Renal pelvis (tissue), 1 donor: ENCODE measurements at regions not wholly inside any gene's neighbourhood (a gene's known extent, or its start where the extent isn't known, plus 50 kb on each side); places are given as distances from the start of the nearest gene placed in this dataset.

Source experiments
- DNase-seq: peaks from one replicate; pipeline ENCODE4 v3.0.0-alpha.2; 2013

DNA sequence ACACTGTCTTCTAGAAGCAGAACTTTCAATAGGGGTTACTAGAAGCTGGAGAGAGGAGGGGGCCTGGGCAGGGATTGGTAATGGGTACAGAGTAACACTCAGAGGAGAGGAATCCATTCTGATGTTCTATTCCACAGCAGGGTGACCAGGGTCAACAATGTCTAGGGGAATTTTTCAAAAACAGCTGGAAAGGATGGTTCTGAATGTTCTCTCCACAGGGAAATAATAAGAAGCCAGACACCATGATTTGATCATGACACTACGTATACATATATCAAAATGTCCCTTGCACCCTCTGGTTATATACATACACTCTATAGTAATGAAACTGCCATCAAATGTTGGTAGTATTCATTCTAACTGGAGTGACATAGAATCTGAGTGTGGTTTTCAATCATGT is 111.2 kb upstream of the TOP3B start:
- DNase-seq = no peak

DNA sequence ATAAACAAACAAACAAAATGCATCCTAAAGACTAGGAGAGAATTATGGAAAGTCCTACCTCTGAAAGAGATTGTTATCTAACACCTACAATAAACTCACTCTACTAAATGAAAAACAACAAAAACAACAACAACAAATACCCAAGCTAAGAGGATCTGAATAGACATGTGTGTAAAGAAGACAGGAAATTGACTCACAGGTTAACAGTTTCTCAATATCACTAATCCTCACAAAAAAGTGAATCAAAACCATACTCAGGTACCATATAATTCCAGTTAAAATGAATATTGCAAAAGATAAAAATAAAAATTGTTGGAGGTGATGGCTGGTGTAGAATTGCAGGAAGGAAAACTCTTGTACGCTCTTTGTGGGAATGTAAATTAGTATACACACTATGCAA is 110.4 kb upstream of the TOP3B start:
- no peak for DNase-seq

DNA sequence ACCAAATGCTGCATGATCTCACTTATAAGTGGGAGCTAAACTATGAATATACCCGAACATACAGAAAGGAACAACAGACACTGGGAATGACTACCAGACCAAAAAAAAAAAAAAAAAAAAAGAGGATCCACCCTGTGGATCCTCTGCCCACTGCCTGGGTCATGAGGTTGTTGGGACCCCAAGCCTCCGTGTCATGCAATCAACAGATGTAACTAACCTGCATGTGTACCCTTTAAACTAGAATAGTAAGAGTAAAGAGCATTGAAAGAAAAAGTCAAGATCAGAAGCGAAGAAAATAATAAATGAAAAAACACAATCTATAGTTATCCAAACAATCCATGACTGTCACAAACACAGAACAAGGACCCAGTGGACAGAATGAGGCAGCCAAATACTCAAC is 109.5 kb upstream of the TOP3B start:
- no peak for DNase-seq

DNA sequence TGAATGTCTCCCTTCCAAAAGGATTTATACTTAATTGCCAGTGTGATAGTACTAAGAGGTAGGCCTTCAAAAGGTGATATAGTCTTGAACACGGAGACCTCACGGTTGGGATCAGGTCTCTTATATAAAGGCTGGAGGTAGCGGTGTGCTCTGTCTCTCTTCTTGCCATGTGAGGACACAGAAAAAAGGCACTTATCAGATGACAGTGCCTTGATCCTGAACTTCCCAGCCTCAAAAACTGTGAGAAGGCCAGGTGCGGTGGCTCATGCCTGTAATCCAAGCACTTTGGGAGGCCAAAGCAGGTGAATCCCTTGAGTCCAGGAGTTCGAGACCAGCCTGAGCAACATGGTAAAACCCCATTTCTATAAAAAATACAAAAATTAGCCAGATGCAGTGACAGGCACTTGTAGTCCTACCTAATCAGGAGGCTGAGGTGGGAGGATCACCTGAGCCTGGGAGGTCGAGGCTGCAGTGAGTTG is 108.9 kb upstream of the TOP3B start:
- DNase-seq = no peak

DNA sequence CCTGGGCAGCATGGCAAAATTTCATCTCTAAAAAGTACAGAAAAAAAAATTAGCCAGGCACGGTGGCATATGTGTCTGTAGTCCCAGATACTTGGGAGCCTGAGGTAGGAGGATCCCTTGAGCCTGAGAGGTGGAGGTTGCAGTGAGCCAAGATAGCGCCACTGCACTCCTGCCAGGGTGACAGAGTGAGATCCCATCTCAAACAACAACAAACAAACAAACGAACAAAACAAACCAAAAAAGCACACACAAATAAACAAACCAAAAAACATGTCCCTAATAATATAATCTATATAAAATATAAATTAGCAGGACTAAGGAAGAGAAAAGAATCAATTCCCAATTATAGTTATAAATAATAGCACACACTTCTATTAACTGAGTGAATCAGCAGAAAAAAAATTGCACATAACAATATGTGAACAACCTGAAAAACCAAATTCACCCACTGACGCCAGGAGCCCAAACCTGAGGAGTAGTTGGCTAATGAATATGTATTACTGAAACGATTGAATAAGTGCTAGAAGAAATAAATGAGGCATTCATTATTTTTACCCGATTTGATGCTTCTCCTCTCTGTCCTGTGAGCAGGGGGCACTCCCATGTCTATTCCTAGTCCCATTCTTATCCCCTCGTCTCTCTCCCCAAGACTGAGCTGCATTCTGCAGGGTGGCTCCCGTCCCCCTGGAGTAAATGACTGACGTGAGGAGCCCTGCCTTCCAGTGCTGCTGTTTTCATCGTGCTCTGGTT is 108.2 kb upstream of the TOP3B start:
- DNase-seq = no peak

DNA sequence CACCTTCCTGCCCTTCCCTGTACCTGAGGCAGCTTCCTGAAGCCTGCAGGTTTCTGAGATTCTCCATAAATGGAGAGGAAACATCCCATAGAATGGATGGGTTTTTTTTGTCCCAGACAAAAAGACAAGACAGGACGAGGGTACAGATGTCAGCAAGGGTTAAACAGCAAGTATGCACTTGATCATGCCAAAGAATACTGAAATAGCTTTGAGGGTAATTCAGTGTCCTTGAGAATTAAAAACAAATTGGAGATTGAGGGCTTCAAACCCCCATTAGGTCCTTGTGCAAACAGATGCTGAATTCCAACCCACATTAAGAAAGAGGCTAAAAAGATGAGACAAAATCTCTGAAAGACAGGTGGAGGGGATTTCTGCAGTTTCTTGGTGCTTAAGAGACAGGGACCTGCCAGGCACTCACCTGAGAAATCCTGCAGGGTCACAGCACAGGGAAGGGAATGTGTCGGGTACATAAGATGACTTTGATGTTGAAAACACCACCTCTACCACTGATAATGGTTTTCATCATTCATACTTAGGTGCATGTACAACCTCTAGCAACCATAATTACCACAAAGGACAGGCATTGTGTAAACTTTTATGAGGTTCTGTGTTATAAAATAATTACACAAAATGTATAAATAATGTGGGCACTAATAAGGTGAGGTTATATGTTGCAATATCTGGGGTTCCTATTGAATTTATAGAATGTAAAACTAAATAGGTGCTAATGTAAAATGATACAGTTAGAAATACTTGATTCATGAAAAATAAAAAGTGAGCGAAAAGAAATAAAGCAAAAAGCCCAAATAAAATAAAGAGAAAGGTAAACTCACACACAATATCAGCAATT is 107.1 kb upstream of the TOP3B start:
- DNase-seq = no peak

DNA sequence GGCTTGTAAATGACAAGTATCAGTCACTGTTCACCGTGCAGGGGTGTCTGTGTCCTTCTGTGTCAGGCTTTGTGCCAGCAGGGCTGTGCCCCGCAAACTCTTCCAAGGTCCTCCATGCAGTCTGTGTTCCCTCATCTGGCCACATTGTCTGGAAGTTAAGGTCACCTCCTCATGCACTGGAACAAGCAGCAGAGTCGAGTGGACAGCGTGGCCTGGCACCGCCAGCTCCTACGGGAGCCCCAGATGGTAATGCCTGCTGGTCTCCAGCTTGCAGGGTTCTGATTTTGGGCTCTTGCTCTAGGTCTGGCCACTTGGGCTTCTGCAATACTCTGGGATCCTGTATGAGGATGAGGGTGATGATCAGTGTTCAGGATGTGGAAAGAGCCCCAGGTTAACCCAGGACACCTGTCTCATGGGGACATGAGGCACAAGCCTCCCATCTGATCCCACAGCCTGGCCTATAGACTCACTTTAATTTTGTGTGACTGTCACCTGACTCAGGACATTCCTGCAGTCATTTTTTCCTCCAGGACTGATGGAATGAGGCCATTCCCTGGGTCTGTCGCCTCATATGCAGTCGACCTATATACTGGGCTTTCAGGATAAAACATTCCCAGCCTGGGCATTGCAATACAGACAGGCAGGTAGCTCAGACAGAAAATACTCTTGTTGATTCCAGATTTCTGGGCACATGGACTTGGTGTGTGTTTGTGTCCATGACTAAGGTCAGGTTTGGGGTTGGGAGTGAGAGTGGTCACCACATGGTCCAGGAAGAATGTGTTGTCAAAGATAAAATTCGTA is 106.3 kb upstream of the TOP3B start:
- no peak for DNase-seq

DNA sequence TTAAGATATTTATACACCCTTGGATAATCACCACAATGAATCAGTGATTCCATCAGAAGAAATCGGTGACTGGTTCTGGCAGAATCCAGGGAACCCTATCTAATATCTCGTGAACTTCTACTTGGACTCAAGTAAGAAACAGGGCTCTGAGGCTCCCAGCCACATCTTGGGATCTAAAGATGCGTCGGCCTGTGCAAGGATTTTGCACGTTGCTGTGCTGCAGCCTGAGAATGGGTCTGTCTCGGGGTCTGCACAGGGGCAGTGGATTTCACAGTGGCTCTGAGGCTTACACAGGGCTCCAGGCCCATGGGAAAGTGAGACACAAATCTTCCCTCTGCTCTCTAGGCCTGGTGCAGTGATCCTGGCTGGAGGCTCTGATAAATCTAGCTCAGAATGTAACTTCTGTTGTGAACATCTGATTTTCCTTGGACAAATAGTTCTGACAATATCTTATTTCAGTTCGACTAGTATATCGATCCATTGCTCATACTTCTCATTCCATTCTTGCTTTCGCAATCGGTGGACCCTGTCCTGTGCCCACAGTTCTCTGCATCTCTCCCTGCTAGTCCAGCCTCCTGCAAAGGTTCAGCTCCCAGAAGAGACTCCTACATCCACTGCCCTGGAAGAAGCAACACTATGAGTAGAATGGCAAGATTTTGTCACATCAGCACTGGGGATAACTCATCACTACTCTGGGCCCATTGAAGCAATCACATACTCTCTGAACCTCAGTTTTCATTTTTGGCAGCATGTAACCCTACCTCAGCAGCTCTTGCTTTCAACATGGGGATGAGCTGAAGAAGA is 105.5 kb upstream of the TOP3B start:
- DNase-seq = no peak

DNA sequence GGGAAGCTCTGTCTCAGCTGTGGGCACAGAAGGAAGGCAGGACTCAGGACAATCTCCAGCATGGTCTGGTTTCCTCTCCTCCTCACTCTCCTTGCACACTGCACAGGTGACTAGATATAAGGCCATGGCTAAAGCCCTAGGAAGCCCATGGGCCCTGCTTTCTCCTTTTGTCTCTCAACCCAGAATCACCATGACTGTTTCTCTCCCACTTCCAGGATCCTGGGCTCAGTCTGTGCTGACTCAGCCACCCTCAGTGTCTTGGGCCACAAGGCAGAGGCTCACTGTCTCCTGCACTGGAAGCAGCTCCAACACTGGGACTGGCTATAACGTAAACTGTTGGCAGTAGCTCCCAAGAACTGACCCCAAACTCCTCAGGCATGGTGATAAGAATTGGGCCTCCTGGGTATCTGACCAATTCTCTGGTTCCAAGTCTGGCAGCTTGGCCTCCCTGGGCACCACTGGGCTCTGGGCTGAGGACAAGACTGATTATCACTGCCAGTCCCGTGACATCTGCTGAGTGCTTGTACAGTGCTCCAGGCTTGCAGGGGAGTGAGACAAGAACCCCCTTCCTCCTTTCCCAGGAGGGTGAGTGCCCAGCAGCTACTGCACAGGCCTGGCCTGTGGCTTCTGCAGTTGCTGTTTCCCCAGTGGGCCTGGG is 104.0 kb upstream of the TOP3B start:
- no peak for DNase-seq

DNA sequence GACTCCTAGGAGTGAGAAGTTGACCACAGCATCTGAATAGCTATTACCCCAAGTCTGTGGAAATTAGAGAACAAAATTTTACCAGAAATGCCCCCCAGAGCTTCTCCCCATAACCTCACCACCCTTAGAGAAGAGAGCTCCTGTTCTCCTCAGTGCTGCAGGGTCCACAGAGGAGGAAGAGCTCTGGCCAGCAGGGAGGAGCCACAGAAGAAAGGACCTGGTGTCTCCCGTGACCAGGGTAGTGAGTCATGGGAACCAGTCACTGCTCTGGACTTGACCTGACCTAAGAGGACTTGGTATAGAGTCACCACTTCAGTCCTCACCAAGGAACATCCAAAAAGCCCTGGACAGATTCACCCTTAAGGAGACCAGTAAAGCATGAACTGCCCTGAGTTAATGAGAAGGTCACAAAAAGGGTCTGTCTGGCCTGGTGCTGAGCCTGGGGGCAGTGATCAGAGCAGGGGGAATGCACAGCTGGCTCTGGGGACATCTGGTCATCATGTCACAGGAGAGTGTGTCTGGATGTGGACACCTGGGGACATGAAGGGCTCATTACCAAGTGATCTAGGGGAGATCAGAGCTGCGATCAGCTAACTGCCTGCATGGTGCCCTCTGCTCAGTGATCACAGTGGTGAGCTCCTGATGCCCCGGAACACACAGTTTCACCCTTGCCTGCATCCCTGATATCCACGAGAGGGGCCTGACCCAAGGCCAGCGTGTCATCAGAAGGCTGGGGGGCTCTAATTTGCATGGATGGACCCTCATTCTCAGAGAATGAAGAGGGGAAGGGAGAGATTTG is 103.3 kb upstream of the TOP3B start:
- DNase-seq = no peak

DNA sequence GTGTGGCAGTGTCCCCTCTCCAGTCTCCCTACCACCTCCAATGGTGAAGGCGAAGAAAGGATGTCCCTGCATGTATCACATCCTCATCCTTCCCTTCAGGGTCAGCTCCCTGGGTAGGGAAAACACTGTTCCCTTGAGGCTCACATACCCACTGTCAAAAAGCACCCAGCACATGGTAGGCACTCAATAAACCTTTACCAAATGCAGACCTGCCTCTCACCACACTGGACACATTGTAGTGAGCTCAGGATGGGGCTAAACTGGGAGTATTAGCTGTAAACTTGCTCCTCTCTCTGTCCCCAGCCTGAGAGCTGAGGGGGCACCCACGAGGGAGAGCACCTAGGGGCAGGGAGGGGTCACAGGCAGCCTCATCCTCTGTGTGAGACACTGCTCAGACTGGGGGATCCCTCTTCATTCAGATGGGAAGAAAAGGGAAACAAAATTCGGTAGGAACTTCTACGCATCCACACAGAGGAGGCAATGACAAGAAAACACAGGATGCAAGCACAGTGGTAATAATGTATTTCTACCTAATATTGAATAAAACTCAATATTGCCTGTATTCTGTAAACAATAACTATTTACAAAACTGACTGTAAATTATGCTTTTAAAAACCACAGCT is 101.6 kb upstream of the TOP3B start:
- DNase-seq = no peak

DNA sequence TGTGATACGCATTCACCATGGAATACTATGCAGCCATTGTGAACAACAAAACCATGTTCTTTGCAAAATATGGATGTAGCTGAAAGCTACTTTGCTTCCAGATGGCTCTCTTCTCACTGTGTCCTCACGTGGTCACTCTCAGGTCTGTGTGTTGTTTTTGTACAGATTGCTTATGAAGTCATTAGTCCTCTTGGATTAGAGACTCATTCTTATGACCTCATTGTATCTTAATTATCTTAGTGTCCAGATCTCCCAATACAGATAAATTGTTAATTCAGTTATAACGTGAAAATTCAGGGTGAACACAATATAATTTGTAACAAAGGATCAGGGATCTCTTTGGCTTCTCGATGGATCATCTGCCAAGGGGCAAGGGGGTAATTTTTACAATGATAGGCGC is 100.4 kb upstream of the TOP3B start:
- DNase-seq = no peak

DNA sequence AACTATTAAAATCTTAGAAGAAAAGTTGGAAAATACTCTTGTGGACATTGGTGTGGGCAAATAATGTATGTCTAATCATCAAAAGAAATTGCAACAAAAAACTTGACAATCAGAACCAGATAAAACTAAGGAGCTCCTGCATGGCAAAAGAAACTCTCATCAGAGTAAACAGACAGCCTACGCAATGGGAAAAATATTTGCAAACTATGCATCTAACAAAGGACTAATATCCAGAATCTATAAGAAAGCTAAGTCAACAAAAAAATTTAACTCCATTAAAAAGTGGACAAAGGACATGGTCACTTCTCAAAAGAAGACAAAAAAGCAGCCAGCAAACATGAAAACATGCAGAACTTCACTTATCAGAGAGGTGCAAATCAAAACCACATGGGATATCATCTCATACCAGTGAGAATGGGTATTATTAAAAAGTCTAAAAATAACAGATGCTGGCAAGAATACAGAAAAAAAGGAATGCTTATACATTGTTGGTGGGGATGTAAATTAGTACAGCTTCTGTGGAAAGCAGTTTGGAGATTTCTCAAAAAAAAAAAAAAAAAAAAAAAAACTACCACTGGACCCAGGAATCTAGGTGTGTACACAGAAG is 99.7 kb upstream of the TOP3B start:
- DNase-seq = no peak

DNA sequence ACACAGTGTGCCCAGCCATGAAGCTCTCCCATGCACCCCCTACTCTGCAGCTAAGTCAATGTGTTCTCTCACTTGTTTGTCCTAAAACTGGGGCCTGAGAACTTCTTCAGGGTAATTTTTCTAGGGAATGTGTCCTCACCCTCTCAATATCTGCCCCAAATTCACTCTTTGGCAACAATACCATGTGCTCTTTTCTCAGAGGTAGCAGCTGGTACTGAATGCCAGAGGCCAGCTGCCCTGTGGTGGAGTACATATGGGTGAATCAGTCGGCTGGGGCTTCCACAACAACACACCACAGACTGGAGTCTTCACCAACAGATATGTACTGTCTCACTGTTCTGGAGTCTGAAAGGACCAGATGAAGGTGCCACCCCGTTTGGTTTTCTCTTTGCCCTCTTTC is 97.7 kb upstream of the TOP3B start:
- no peak for DNase-seq

DNA sequence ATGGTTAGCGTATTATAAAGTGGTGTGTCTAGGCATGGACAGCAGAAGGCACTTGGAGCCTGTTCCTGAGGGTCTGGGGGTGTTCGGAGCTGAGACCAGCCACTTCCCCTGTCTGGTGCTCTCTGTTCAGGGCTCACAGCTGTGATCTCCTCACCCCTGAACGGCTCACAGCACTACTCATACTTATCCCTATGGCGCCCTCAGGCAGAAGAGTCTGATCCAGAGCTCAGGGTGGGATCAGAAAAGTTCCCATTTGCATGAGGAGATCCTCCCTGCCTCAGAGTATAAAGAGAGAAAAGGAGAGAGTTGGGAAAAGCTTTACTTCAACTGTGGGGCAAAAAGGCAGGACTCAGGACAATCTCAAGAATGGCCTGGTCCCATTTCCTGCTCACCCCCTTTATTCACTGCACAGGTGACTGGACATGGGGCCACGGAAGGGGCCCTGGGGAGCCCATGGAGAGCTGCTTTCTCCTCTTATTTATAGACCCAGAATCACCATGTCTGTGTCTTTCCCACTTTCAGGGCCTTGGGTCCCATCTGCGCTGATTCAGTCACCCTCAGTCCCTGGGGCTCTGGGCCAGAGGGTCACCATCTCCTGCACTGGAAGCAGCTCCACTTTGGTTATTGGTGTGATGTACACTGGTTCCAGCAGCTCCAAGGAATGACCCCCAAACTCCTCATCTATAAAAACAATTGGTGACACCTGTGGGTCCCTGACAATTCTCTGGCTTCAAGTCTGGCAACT is 97.0 kb upstream of the TOP3B start:
- no peak for DNase-seq

DNA sequence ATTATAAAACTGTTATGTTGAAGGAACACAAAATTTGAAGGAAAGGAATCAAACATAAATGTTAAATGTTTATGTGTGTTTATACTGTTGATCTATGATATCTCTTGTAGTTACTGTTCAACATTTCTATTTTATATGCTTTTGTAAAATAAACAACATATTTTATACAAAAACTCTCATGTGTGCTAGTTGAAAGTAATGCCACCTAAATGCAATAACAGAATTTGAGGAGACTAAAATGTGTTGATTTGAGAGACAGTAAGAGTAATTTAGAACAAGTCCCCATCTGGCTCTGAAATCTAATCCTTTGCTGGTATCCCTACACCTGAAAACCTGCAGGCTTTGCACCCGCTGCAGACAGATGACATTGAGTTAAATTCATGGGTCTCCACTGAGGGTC is 95.7 kb upstream of the TOP3B start:
- DNase-seq = no peak

DNA sequence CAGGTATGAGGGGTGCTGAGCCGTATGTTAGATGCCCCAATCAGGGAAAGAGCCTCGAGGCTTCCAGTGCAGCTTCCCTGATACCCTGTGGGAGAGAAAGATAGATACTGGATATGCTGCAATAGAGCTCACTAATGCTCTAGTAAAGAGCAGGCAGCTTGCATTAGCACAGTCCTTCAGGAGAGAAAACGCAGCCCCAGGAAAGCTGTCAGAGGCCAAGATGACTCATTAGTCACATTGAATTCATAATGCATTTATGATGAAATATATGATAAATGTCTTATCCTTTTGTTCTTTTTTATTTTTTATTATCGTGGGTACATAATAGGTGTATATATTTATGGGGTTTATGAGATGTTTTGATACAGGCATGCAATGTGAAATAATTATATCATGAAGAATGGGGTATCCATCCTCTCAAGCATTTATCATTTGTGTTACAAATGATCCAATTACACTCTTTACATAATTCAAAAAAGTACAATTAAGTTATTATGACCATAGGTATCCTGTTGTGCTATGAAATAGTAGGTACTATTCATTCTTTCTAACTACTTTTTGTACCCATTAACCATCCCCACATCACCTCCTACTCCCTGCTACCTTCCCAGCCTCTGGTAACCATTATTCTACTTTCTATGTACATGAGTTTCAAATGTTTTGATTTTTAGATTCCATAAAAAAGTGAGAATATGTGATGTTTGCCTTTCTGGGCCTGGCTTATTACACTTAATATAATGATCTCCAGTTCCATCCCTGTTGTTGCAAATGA is 94.5 kb upstream of the TOP3B start:
- no peak for DNase-seq

DNA sequence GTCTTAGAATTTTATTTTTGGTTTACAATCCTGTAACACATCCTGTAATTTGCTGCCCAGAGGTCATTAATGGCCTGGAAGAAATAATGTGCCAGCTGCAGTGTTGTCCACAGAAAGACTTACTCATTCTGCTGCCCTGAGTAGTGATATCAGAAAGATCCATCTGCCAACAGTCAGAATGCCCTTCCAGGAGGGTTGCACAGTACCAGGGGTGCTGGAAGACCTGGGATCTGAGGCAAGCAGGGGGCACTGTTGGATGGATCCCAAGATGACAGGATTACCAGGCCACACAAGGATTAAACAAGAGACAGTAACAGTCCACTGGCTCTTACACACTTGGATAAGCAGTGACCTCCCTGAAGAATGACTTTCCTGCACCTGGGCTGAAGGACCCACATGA is 93.8 kb upstream of the TOP3B start:
- DNase-seq = no peak
